ENCODE measurements at regions not wholly inside any gene's neighbourhood (a gene's known extent, or its start where the extent isn't known, plus 50 kb on each side); places are given as distances from the start of the nearest gene placed in this dataset.

DNA sequence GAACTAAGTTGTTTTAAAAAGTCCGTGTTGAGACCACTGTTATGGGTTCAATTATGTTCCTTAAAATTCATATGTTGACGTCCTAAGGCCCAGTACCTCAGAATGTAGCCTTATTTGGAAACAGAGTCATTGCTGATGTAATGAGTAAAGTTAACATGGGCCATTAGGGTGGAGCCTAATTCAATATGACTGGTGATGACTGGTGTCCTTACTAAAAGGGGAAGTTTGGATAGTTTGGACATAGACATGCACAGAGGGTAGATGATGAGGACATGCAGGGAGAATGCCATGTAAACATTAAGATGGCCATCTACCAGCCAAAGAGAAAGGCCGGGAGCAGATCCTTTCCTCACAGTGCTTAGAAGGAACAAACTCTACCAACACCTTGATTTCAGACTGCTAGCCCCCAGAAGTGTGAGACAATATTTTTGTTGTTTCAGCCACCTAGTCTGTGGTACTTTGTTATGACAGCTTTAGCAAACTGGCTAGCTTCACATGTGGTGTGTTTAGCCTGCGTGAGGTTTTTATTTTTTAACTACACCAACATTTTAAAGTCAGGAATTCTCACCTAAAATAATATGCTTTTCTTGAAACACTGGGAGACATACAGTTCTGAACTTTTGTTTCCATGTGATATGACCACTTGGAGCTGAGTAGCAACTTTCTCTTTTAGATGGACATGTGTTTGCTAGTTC lies 135.3 kb downstream of the YIPF5 start:
- Histone ChIP-seq H3K4me1 (replicated peaks; ENCODE audit: insufficient read depth) (no peaks in the 10 kb centered on the region), H4K20me1 (ENCODE audit: insufficient read depth) (no peaks in the 10 kb centered on the region), H3F3A (ENCODE audit: insufficient read depth, low read depth) (no peaks in the 10 kb centered on the region), H2AFZ (no peak overlapping the region), H3K4me2 (no peak overlapping the region), H3K27me3 (ENCODE audit: insufficient read depth, low read depth) (no peaks in the 10 kb centered on the region), H3K9me3 (ENCODE audit: insufficient read depth, low read depth) (no peaks in the 10 kb centered on the region), H3K79me2 (ENCODE audit: low read depth) (no peaks in the 10 kb centered on the region), H3K4me3 (no peak overlapping the region), H3K36me3 (ENCODE audit: low read depth) (no peaks in the 10 kb centered on the region), H3K27ac (no peak overlapping the region), H3K9me2 (ENCODE audit: insufficient read depth) (no peaks in the 10 kb centered on the region)
- DNase-seq, result no peak
- no peak for TF ChIP-seq EZH2 (IDR thresholded peaks at IDR 0.05; ENCODE audit: low read depth)
- TF ChIP-seq, protein P1, sequence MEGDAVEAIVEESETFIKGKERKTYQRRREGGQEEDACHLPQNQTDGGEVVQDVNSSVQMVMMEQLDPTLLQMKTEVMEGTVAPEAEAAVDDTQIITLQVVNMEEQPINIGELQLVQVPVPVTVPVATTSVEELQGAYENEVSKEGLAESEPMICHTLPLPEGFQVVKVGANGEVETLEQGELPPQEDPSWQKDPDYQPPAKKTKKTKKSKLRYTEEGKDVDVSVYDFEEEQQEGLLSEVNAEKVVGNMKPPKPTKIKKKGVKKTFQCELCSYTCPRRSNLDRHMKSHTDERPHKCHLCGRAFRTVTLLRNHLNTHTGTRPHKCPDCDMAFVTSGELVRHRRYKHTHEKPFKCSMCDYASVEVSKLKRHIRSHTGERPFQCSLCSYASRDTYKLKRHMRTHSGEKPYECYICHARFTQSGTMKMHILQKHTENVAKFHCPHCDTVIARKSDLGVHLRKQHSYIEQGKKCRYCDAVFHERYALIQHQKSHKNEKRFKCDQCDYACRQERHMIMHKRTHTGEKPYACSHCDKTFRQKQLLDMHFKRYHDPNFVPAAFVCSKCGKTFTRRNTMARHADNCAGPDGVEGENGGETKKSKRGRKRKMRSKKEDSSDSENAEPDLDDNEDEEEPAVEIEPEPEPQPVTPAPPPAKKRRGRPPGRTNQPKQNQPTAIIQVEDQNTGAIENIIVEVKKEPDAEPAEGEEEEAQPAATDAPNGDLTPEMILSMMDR (conservative IDR thresholded peaks at IDR 0.05), result no peak
- ChIA-PET CTCF (no interaction called here), POLR2A (ENCODE audit: unreplicated experiment) (no interaction called here)
- BruUV-seq (replicated peaks), result no TSS peak
- intact Hi-C loops (cut with micrococcal nuclease; ENCODE audit: unreplicated experiment), result no loop called here

DNA sequence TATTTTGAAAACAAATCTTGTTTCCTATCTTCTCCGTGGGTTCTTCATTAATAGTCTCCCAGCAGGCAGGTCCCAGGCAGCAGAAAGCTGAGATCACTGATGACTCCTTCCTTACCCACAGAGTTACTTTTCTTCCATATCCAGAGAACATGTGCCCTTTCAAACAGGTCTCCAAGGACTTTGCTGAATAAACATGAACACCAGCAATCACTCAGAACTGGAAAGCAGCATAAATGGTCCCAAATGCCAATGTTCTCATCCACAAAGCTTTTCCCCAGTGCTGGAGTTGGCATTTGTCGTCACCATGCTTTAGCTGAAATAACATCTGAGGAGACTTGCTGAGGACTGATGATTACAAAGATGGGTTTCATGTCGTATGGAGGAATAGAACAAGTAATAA lies 134.0 kb downstream of the YIPF5 start:
- BruUV-seq (replicated peaks), result no TSS peak
- H3K4me1 ChIP-seq (replicated peaks; ENCODE audit: insufficient read depth), result no peaks in the 10 kb centered on the region
- H3K27me3 ChIP-seq (ENCODE audit: insufficient read depth, low read depth), result no peaks in the 10 kb centered on the region
- intact Hi-C loops (cut with micrococcal nuclease; ENCODE audit: unreplicated experiment), result no loop called here
- no peak overlapping the region for H2AFZ ChIP-seq
- no peaks in the 10 kb centered on the region for H3K9me3 ChIP-seq (ENCODE audit: insufficient read depth, low read depth)
- H3K27ac ChIP-seq, result no peak overlapping the region
- no peaks in the 10 kb centered on the region for H3K79me2 ChIP-seq (ENCODE audit: low read depth)
- DNase-seq, result no peak
- POLR2A ChIA-PET (ENCODE audit: unreplicated experiment), result interaction anchor here (0.7 kb wide), 1 partner anchor 724 kb away, joined by 5 read pairs; no protein-coding TSS in a partner anchor
- H3K36me3 ChIP-seq (ENCODE audit: low read depth), result no peaks in the 10 kb centered on the region
- TF ChIP-seq, protein P1 (conservative IDR thresholded peaks at IDR 0.05), result no peak
- no peak for TF ChIP-seq EZH2 (IDR thresholded peaks at IDR 0.05; ENCODE audit: low read depth)
- H3F3A ChIP-seq (ENCODE audit: insufficient read depth, low read depth), result no peaks in the 10 kb centered on the region
- H3K9me2 ChIP-seq (ENCODE audit: insufficient read depth), result no peaks in the 10 kb centered on the region
- CTCF ChIA-PET, result no interaction called here
- H3K4me2 ChIP-seq, result no peak overlapping the region
- H4K20me1 ChIP-seq (ENCODE audit: insufficient read depth), result no peaks in the 10 kb centered on the region
- H3K4me3 ChIP-seq, result no peak overlapping the region

DNA sequence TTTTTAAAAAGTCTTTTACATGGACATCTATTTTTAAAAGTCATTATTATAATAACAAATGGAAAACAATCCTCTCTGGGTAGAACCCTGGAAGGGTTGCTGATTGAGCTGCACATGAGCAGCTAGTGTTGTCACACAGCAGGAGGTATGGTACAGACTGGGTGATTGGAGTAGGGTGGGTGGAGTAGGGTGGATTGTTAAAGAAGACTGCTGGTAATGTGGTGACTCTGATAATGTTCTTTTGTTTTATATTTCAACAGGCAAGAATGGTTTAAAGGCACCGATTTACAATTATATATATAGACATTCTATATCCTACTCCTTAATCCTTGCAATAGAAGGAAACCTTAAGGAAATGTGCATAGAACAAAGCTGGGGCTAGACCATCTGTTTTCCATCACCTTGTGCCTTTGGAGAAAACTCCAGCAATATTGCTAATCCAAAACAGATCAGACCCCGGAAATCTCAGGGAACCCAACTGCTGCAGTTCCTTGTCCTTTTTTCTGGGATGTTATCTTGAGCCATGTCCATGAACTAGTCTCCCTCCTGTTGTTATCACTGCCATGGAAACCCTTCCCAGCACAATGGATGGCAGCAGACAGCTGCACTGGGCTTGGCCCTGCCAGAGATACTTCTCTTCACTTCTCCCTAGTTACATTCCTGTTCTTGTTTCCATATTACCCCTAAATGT lies 129.7 kb downstream of the YIPF5 start:
- no peak overlapping the region for H2AFZ ChIP-seq
- no peaks in the 10 kb centered on the region for H3K9me3 ChIP-seq (ENCODE audit: insufficient read depth, low read depth)
- intact Hi-C loops (cut with micrococcal nuclease; ENCODE audit: unreplicated experiment), result no loop called here
- no peaks in the 10 kb centered on the region for H3F3A ChIP-seq (ENCODE audit: insufficient read depth, low read depth)
- ChIA-PET POLR2A (ENCODE audit: unreplicated experiment) (no interaction called here), CTCF (no interaction called here)
- no peak overlapping the region for H3K4me3 ChIP-seq
- H4K20me1 ChIP-seq (ENCODE audit: insufficient read depth), result no peaks in the 10 kb centered on the region
- 0 out of 2 replicates have a peak, but pooled peaks cover 4% of the 10 kb centered on the region for H3K9me2 ChIP-seq (ENCODE audit: insufficient read depth)
- no peak for DNase-seq
- no peak overlapping the region for H3K27ac ChIP-seq
- TF ChIP-seq EZH2 (IDR thresholded peaks at IDR 0.05; ENCODE audit: low read depth), result no peak
- TF ChIP-seq, protein P1 (conservative IDR thresholded peaks at IDR 0.05), result no peak
- no peaks in the 10 kb centered on the region for H3K4me1 ChIP-seq (replicated peaks; ENCODE audit: insufficient read depth)
- no peak overlapping the region for H3K4me2 ChIP-seq
- H3K79me2 ChIP-seq (ENCODE audit: low read depth), result no peaks in the 10 kb centered on the region
- no peaks in the 10 kb centered on the region for H3K36me3 ChIP-seq (ENCODE audit: low read depth)
- no peaks in the 10 kb centered on the region for H3K27me3 ChIP-seq (ENCODE audit: insufficient read depth, low read depth)
- BruUV-seq (replicated peaks), result no TSS peak

Data from PC-9 (cell line).